Stimulated activated CD8-positive, alpha-beta memory T cell treated with anti-CD3 and anti-CD28 coated beads, Interleukin-15, amount 100 ng/mL, for 1 hour (primary cell): ENCODE measurements at regions not wholly inside any gene's neighbourhood (a gene's known extent, or its start where the extent isn't known, plus 50 kb on each side); places are given as distances from the start of the nearest gene placed in this dataset.
"Not testable (repeated sequence)": the region's sequence is repeated elsewhere in the genome, so short reads cannot be mapped to it uniquely, and the experiment has no call there.

Experiments used
- DNase-seq: peaks from one replicate; pipeline ENCODE4 v3.0.0-alpha.2; 2020; ENCODE audit warnings: low read depth

GRCh38 chr11:122441666-122442035, 213.9 kb upstream of the UBASH3B start:
- DNase-seq = no peak

- no peak for DNase-seq
Measured at GRCh38 chr11:122440811-122441665, 214.5 kb upstream of the UBASH3B start.

- DNase-seq = no peak
Measured at GRCh38 chr11:122439866-122440810, 215.4 kb upstream of the UBASH3B start.

GRCh38 chr11:122436188-122436555, 219.3 kb upstream of the UBASH3B start:
- no peak for DNase-seq

- no peak for DNase-seq
Measured at GRCh38 chr11:122435540-122436187, 219.9 kb upstream of the UBASH3B start.

GRCh38 chr11:122434786-122435185, 220.7 kb upstream of the UBASH3B start:
- no peak for DNase-seq

- no peak for DNase-seq
Measured at GRCh38 chr11:122430490-122430889, 225.0 kb upstream of the UBASH3B start.

- no peak for DNase-seq
Measured at GRCh38 chr11:122426073-122426472, 229.4 kb upstream of the UBASH3B start.

- DNase-seq = no peak
Measured at GRCh38 chr11:122424636-122425035, 230.9 kb upstream of the UBASH3B start.

- DNase-seq = no peak
Measured at GRCh38 chr11:122423886-122424285, 231.6 kb upstream of the UBASH3B start.

GRCh38 chr11:122423273-122423672, 232.2 kb upstream of the UBASH3B start:
- DNase-seq = no peak

- no peak for DNase-seq
Measured at GRCh38 chr11:122422682-122423081, 232.8 kb upstream of the UBASH3B start.

- DNase-seq = no peak
Measured at GRCh38 chr11:122421702-122422101, 233.8 kb upstream of the UBASH3B start.

GRCh38 chr11:122418032-122418431, 237.5 kb upstream of the UBASH3B start:
- DNase-seq = no peak

- DNase-seq = no peak
Measured at GRCh38 chr11:122414406-122415018, 241.0 kb upstream of the UBASH3B start.

- DNase-seq = no peak
Measured at GRCh38 chr11:122413677-122414076, 241.8 kb upstream of the UBASH3B start.

GRCh38 chr11:122412581-122412980, 242.9 kb upstream of the UBASH3B start:
- no peak for DNase-seq

GRCh38 chr11:122406466-122406865, 249.1 kb upstream of the UBASH3B start:
- no peak for DNase-seq

GRCh38 chr11:122405547-122406341, 249.8 kb upstream of the UBASH3B start:
- DNase-seq = no peak

GRCh38 chr11:122404571-122404970, 251.0 kb upstream of the UBASH3B start:
- no peak for DNase-seq

GRCh38 chr11:122401581-122401980, 253.9 kb upstream of the UBASH3B start:
- not testable (repeated sequence) for DNase-seq
